Skeletal muscle satellite cell (primary cell): ENCODE measurements at regions not wholly inside any gene's neighbourhood (a gene's known extent, or its start where the extent isn't known, plus 50 kb on each side); places are given as distances from the start of the nearest gene placed in this dataset.

Experiments
- H3K27me3 ChIP-seq: 2 replicates; pipeline ENCODE4 v1.7.0; 2013; ENCODE audit warnings: low read length; ENCODE audit not compliant: control insufficient read depth, insufficient read depth
- H3K36me3 ChIP-seq: 2 replicates; pipeline ENCODE4 v1.7.0; 2013; ENCODE audit warnings: mild to moderate bottlenecking, control low read depth, low read length; ENCODE audit not compliant: insufficient read depth
- H3K4me1 ChIP-seq: 2 replicates; pipeline ENCODE4 v1.7.0; 2013; ENCODE audit warnings: low read length; ENCODE audit not compliant: control insufficient read depth, insufficient read depth
- H3K4me2 ChIP-seq: 2 replicates; pipeline ENCODE4 v1.7.0; 2013; ENCODE audit warnings: mild to moderate bottlenecking, low read length
- H3K4me3 ChIP-seq: 2 replicates; pipeline ENCODE4 v1.7.0; 2013; ENCODE audit warnings: low read length
- H3K9ac ChIP-seq: 2 replicates; pipeline ENCODE4 v1.7.0; 2013; ENCODE audit warnings: mild to moderate bottlenecking, low read depth, low read length, moderate library complexity
- H3K9me3 ChIP-seq: replicated peaks from 2 replicates; pipeline ENCODE4 v1.7.0; 2013; ENCODE audit warnings: mild to moderate bottlenecking, control low read depth, low read length

GRCh38 chr6:120147071-120147871 is 797.7 kb upstream of the MAN1A1 start:
- Histone ChIP-seq H3K9me3 (no peaks in the 10 kb centered on the region), H3K4me3 (no peak overlapping the region), H3K9ac (no peak overlapping the region), H3K36me3 (no peaks in the 10 kb centered on the region), H3K27me3 (no peaks in the 10 kb centered on the region), H3K4me2 (no peak overlapping the region), H3K4me1 (no peaks in the 10 kb centered on the region)

- H3K4me3 ChIP-seq, result no peak overlapping the region
- no peak overlapping the region for H3K4me2 ChIP-seq
- H3K4me1 ChIP-seq, result no peaks in the 10 kb centered on the region
- H3K36me3 ChIP-seq, result no peaks in the 10 kb centered on the region
- no peak overlapping the region for H3K9ac ChIP-seq
- H3K27me3 ChIP-seq, result no peaks in the 10 kb centered on the region
- no peaks in the 10 kb centered on the region for H3K9me3 ChIP-seq
Measured at GRCh38 chr6:120141601-120142000, 792.0 kb upstream of the MAN1A1 start.

GRCh38 chr6:120137492-120137891 is 787.9 kb upstream of the MAN1A1 start:
- H3K4me1 ChIP-seq, result no peaks in the 10 kb centered on the region
- no peaks in the 10 kb centered on the region for H3K9me3 ChIP-seq
- no peaks in the 10 kb centered on the region for H3K36me3 ChIP-seq
- H3K27me3 ChIP-seq, result no peaks in the 10 kb centered on the region
- no peak overlapping the region for H3K9ac ChIP-seq
- H3K4me2 ChIP-seq, result no peak overlapping the region
- H3K4me3 ChIP-seq, result no peak overlapping the region

- Histone ChIP-seq H3K9me3 (no peaks in the 10 kb centered on the region), H3K36me3 (no peaks in the 10 kb centered on the region)
Measured at GRCh38 chr6:120129228-120129627, 779.7 kb upstream of the MAN1A1 start.

GRCh38 chr6:120122401-120122800 is 772.8 kb upstream of the MAN1A1 start:
- H3K4me1 ChIP-seq, result no peaks in the 10 kb centered on the region
- no peak overlapping the region for H3K9ac ChIP-seq
- H3K9me3 ChIP-seq, result no peaks in the 10 kb centered on the region
- no peak overlapping the region for H3K4me3 ChIP-seq
- H3K36me3 ChIP-seq, result no peaks in the 10 kb centered on the region
- no peaks in the 10 kb centered on the region for H3K27me3 ChIP-seq
- H3K4me2 ChIP-seq, result no peak overlapping the region

More at GRCh38 chr6:120129228-120129627, 779.7 kb upstream of the MAN1A1 start:
- Histone ChIP-seq H3K9ac (no peak overlapping the region), H3K27me3 (no peaks in the 10 kb centered on the region), H3K4me2 (no peak overlapping the region), H3K4me1 (no peaks in the 10 kb centered on the region), H3K4me3 (no peak overlapping the region)

- Histone ChIP-seq H3K9ac (no peak overlapping the region), H3K27me3 (no peaks in the 10 kb centered on the region), H3K4me2 (no peak overlapping the region), H3K9me3 (no peaks in the 10 kb centered on the region), H3K4me3 (no peak overlapping the region), H3K36me3 (no peaks in the 10 kb centered on the region), H3K4me1 (no peaks in the 10 kb centered on the region)
Measured at GRCh38 chr6:120116343-120116742, 766.8 kb upstream of the MAN1A1 start.

GRCh38 chr6:120112980-120113379 is 763.4 kb upstream of the MAN1A1 start:
- H3K9ac ChIP-seq, result no peak overlapping the region
- H3K4me3 ChIP-seq, result no peak overlapping the region
- no peaks in the 10 kb centered on the region for H3K27me3 ChIP-seq
- no peak overlapping the region for H3K4me2 ChIP-seq
- H3K9me3 ChIP-seq, result no peaks in the 10 kb centered on the region
- H3K36me3 ChIP-seq, result no peaks in the 10 kb centered on the region
- H3K4me1 ChIP-seq, result no peaks in the 10 kb centered on the region

GRCh38 chr6:120111001-120111400 is 761.4 kb upstream of the MAN1A1 start:
- Histone ChIP-seq H3K4me3 (no peak overlapping the region), H3K36me3 (no peaks in the 10 kb centered on the region), H3K4me2 (no peak overlapping the region), H3K9me3 (no peaks in the 10 kb centered on the region), H3K9ac (no peak overlapping the region), H3K27me3 (no peaks in the 10 kb centered on the region), H3K4me1 (no peaks in the 10 kb centered on the region)

GRCh38 chr6:120108061-120108795 is 758.7 kb upstream of the MAN1A1 start:
- no peaks in the 10 kb centered on the region for H3K36me3 ChIP-seq
- no peak overlapping the region for H3K4me3 ChIP-seq
- H3K9ac ChIP-seq, result no peak overlapping the region
- no peaks in the 10 kb centered on the region for H3K9me3 ChIP-seq
- no peaks in the 10 kb centered on the region for H3K4me1 ChIP-seq
- no peaks in the 10 kb centered on the region for H3K27me3 ChIP-seq
- H3K4me2 ChIP-seq, result no peak overlapping the region

GRCh38 chr6:120103618-120104017 is 754.1 kb upstream of the MAN1A1 start:
- no peaks in the 10 kb centered on the region for H3K36me3 ChIP-seq
- H3K9me3 ChIP-seq, result no peaks in the 10 kb centered on the region
- H3K27me3 ChIP-seq, result no peaks in the 10 kb centered on the region
- H3K4me3 ChIP-seq, result no peak overlapping the region
- no peak overlapping the region for H3K4me2 ChIP-seq
- H3K9ac ChIP-seq, result no peak overlapping the region
- no peaks in the 10 kb centered on the region for H3K4me1 ChIP-seq

- Histone ChIP-seq H3K4me3 (no peak overlapping the region), H3K36me3 (no peaks in the 10 kb centered on the region), H3K27me3 (no peaks in the 10 kb centered on the region), H3K9ac (no peak overlapping the region), H3K4me1 (no peaks in the 10 kb centered on the region), H3K4me2 (no peak overlapping the region), H3K9me3 (no peaks in the 10 kb centered on the region)
Measured at GRCh38 chr6:120096696-120097260, 747.2 kb upstream of the MAN1A1 start.
